ENCODE measurements at regions not wholly inside any gene's neighbourhood (a gene's known extent, or its start where the extent isn't known, plus 50 kb on each side); places are given as distances from the start of the nearest gene placed in this dataset.
"Not testable (repeated sequence)": the region's sequence is repeated elsewhere in the genome, so short reads cannot be mapped to it uniquely, and the experiment has no call there.

- not testable (repeated sequence) for H3K56ac ChIP-seq (ENCODE audit: insufficient read length, low read depth, low read length); H3K4me3 Mint-ChIP-seq; H4K20me1 ChIP-seq (ENCODE audit: control insufficient read depth, insufficient read depth, insufficient read length); H2AK5ac ChIP-seq (ENCODE audit: insufficient read length, low read length); H3K9me3 ChIP-seq (ENCODE audit: control insufficient read depth, low read depth, low read length); H2BK12ac ChIP-seq (ENCODE audit: insufficient read length, low read depth, low read length); DNase-seq; H3K4ac ChIP-seq (ENCODE audit: low read depth, low read length); H2BK15ac ChIP-seq (ENCODE audit: low read depth, low read length); H3K23ac ChIP-seq (ENCODE audit: insufficient read length, low read depth, low read length); H4K91ac ChIP-seq (ENCODE audit: insufficient read length, low read depth, low read length); H3K27ac Mint-ChIP-seq; H3K4me2 ChIP-seq (ENCODE audit: insufficient read depth, insufficient read length, low read length); H3T11ph ChIP-seq (ENCODE audit: low read length); H3K18ac ChIP-seq (ENCODE audit: insufficient read length, low read depth, low read length); H3K4me1 ChIP-seq (ENCODE audit: insufficient read depth, low read length); H3K27me3 ChIP-seq (ENCODE audit: insufficient read depth, low read length); H4K5ac ChIP-seq (ENCODE audit: insufficient read length, low read depth, low read length); H3K79me1 ChIP-seq (ENCODE audit: insufficient read depth, low read depth, low read length, poor library complexity, severe bottlenecking); H2BK20ac ChIP-seq (ENCODE audit: low read depth, low read length, poor library complexity, severe bottlenecking); H3K4me1 Mint-ChIP-seq; H3K9ac ChIP-seq (ENCODE audit: extremely low read depth, insufficient read length, low read length); H3K27me3 Mint-ChIP-seq (ENCODE audit: low read depth); H4K8ac ChIP-seq (replicated peaks; ENCODE audit: insufficient read length, low read depth, low read length); H2BK120ac ChIP-seq (ENCODE audit: low read depth, low read length, poor library complexity, severe bottlenecking); H3K27ac ChIP-seq (ENCODE audit: insufficient read length, low read depth, low read length); H2AFZ ChIP-seq (ENCODE audit: low read length); H3K79me2 ChIP-seq (ENCODE audit: insufficient read depth, low read length); H2BK5ac ChIP-seq (ENCODE audit: insufficient read length, low read length); H3K14ac ChIP-seq (ENCODE audit: insufficient read depth, low read length); H3K23me2 ChIP-seq (ENCODE audit: insufficient read length, low read depth, low read length, poor library complexity, severe bottlenecking); H3K36me3 Mint-ChIP-seq (ENCODE audit: insufficient read depth in 1 of 3, low read depth in 3 of 3)
- WGBS (ENCODE audit: extremely low coverage, insufficient read length, low lambda C conversion rate) = no CpG with 5 or more reads among the region's 15 CpGs
- H3K9me3 Mint-ChIP-seq = peaks cover 14 to 15% of the 10 kb centered on the region in 2 experiments
Measured at GRCh38 chr14:19346636-19347035, 87.5 kb downstream of the POTEG start.

- H4K8ac ChIP-seq (replicated peaks; ENCODE audit: insufficient read length, low read depth, low read length); H2BK12ac ChIP-seq (ENCODE audit: insufficient read length, low read depth, low read length); H3K27me3 Mint-ChIP-seq (ENCODE audit: low read depth); H3K4me2 ChIP-seq (ENCODE audit: insufficient read depth, insufficient read length, low read length); H3K9ac ChIP-seq (ENCODE audit: extremely low read depth, insufficient read length, low read length); H2BK15ac ChIP-seq (ENCODE audit: low read depth, low read length); H3K4me1 Mint-ChIP-seq; H3K18ac ChIP-seq (ENCODE audit: insufficient read length, low read depth, low read length); H3K4ac ChIP-seq (ENCODE audit: low read depth, low read length); H3K14ac ChIP-seq (ENCODE audit: insufficient read depth, low read length); H3K23me2 ChIP-seq (ENCODE audit: insufficient read length, low read depth, low read length, poor library complexity, severe bottlenecking); H3K56ac ChIP-seq (ENCODE audit: insufficient read length, low read depth, low read length); H3K27ac Mint-ChIP-seq; H3K36me3 Mint-ChIP-seq (ENCODE audit: insufficient read depth in 1 of 3, low read depth in 3 of 3); H3T11ph ChIP-seq (ENCODE audit: low read length); H3K79me1 ChIP-seq (ENCODE audit: insufficient read depth, low read depth, low read length, poor library complexity, severe bottlenecking); DNase-seq; H2AFZ ChIP-seq (ENCODE audit: low read length); H2BK20ac ChIP-seq (ENCODE audit: low read depth, low read length, poor library complexity, severe bottlenecking); H4K5ac ChIP-seq (ENCODE audit: insufficient read length, low read depth, low read length); H3K4me1 ChIP-seq (ENCODE audit: insufficient read depth, low read length); H3K79me2 ChIP-seq (ENCODE audit: insufficient read depth, low read length); H2BK120ac ChIP-seq (ENCODE audit: low read depth, low read length, poor library complexity, severe bottlenecking); H3K27me3 ChIP-seq (ENCODE audit: insufficient read depth, low read length); H2BK5ac ChIP-seq (ENCODE audit: insufficient read length, low read length); H4K91ac ChIP-seq (ENCODE audit: insufficient read length, low read depth, low read length); H3K4me3 Mint-ChIP-seq; H4K20me1 ChIP-seq (ENCODE audit: control insufficient read depth, insufficient read depth, insufficient read length); H3K23ac ChIP-seq (ENCODE audit: insufficient read length, low read depth, low read length); H3K27ac ChIP-seq (ENCODE audit: insufficient read length, low read depth, low read length); H3K9me3 ChIP-seq (ENCODE audit: control insufficient read depth, low read depth, low read length); H2AK5ac ChIP-seq (ENCODE audit: insufficient read length, low read length): not testable (repeated sequence)
- WGBS (ENCODE audit: extremely low coverage, insufficient read length, low lambda C conversion rate) = no CpG with 5 or more reads among the region's 8 CpGs
- peaks cover 14 to 15% of the 10 kb centered on the region in 2 experiments for H3K9me3 Mint-ChIP-seq
Measured at GRCh38 chr14:19347112-19347511, 87.0 kb downstream of the POTEG start.

Data from H9 (cell line).